GM12891 (cell line): ENCODE measurements at regions not wholly inside any gene's neighbourhood (a gene's known extent, or its start where the extent isn't known, plus 50 kb on each side); places are given as distances from the start of the nearest gene placed in this dataset.

Experiments used
- POLR2A ChIP-seq: IDR thresholded peaks from 2 replicates; pipeline ENCODE4 v1.6.1; 2011; ENCODE audit warnings: low read depth, low read length, control low read depth
- POLR2AphosphoS5 ChIP-seq: IDR thresholded peaks from 2 replicates; pipeline ENCODE4 v1.6.1; 2011; ENCODE audit warnings: low read depth, low read length, control low read depth
- POU2F2 ChIP-seq: IDR thresholded peaks from 2 replicates; pipeline ENCODE4 v1.6.1; 2011; ENCODE audit warnings: low read depth, mild to moderate bottlenecking, control low read depth, low read length, moderate library complexity
- SPI1 ChIP-seq: IDR thresholded peaks from 2 replicates; pipeline ENCODE4 v1.6.1; 2011; ENCODE audit warnings: low read depth, low read length, control low read depth

- no peak for TF ChIP-seq SPI1
- TF ChIP-seq POLR2AphosphoS5, result no peak
- no peak for TF ChIP-seq POLR2A
- no peak for TF ChIP-seq POU2F2
These were observed 641.9 kb downstream of the ZEB2 start for GRCh38 chr2:143877876-143878530.
